ENCODE measurements at regions not wholly inside any gene's neighbourhood (a gene's known extent, or its start where the extent isn't known, plus 50 kb on each side); places are given as distances from the start of the nearest gene placed in this dataset.

GRCh38 chr2:67917332-67918054, 145.3 kb downstream of the C1D start:
- no peak for TF ChIP-seq CTCF (IDR thresholded peaks at IDR 0.05; ENCODE audit: low read depth, low read length)
- H3K4me3 ChIP-seq (replicated peaks in 1 of 2; ENCODE audit: low read depth in 2 of 2, low read length in 2 of 2), result no peak overlapping the region

GRCh38 chr2:67918471-67918870, 144.3 kb downstream of the C1D start:
- no peak overlapping the region for H3K4me3 ChIP-seq (replicated peaks in 1 of 2; ENCODE audit: low read depth in 2 of 2, low read length in 2 of 2)
- peak in 1 of 2 donors; percentile 16 for DNase-seq (ENCODE audit: low read depth in 2 of 2)
- TF ChIP-seq CTCF (IDR thresholded peaks at IDR 0.05; ENCODE audit: low read depth, low read length), result no peak

More at GRCh38 chr2:67917332-67918054, 145.3 kb downstream of the C1D start:
- peak; percentile 89 to 97 for DNase-seq (ENCODE audit: low read depth in 2 of 2)

- no peak overlapping the region for H3K4me3 ChIP-seq (replicated peaks in 1 of 2; ENCODE audit: low read depth in 2 of 2, low read length in 2 of 2)
- TF ChIP-seq CTCF (IDR thresholded peaks at IDR 0.05; ENCODE audit: low read depth, low read length), result no peak
These were observed 143.3 kb downstream of the C1D start for GRCh38 chr2:67919490-67919889.

GRCh38 chr2:67922080-67922785, 140.6 kb downstream of the C1D start:
- H3K4me3 ChIP-seq (replicated peaks in 1 of 2; ENCODE audit: low read depth in 2 of 2, low read length in 2 of 2), result no peak overlapping the region
- no peak for DNase-seq (ENCODE audit: low read depth in 2 of 2)
- no peak for TF ChIP-seq CTCF (IDR thresholded peaks at IDR 0.05; ENCODE audit: low read depth, low read length)

More at GRCh38 chr2:67919490-67919889, 143.3 kb downstream of the C1D start:
- peak in 1 of 2 donors; percentile 11 for DNase-seq (ENCODE audit: low read depth in 2 of 2)

GRCh38 chr2:67923696-67924095, 139.1 kb downstream of the C1D start:
- DNase-seq (ENCODE audit: low read depth in 2 of 2), result peak; percentile 29 to 30

GRCh38 chr2:67927501-67927900, 135.3 kb downstream of the C1D start:
- TF ChIP-seq CTCF (IDR thresholded peaks at IDR 0.05; ENCODE audit: low read depth, low read length), result no peak
- no peak for DNase-seq (ENCODE audit: low read depth in 2 of 2)

More at GRCh38 chr2:67923696-67924095, 139.1 kb downstream of the C1D start:
- no peak overlapping the region for H3K4me3 ChIP-seq (replicated peaks in 1 of 2; ENCODE audit: low read depth in 2 of 2, low read length in 2 of 2)
- no peak for TF ChIP-seq CTCF (IDR thresholded peaks at IDR 0.05; ENCODE audit: low read depth, low read length)

More at GRCh38 chr2:67927501-67927900, 135.3 kb downstream of the C1D start:
- H3K4me3 ChIP-seq (replicated peaks in 1 of 2; ENCODE audit: low read depth in 2 of 2, low read length in 2 of 2), result no peak overlapping the region

All from cardiac fibroblast (primary cell).